Hepatocyte (in vitro differentiated cells): ENCODE measurements at regions not wholly inside any gene's neighbourhood (a gene's known extent, or its start where the extent isn't known, plus 50 kb on each side); places are given as distances from the start of the nearest gene placed in this dataset.

Source experiments
- CTCF ChIP-seq: fragments of 200-600 bp; sonication (generic); IDR thresholded peaks from 2 replicates; pipeline ENCODE4 v1.5.1; 2016; ENCODE audit warnings: antibody characterized with exemption, mild to moderate bottlenecking; ENCODE audit not compliant: poor library complexity
- EZH2 ChIP-seq: fragments of 200-600 bp; sonication (generic); IDR thresholded peaks from 2 replicates; pipeline ENCODE4 v1.6.1; 2016; ENCODE audit warnings: antibody characterized with exemption, mild to moderate bottlenecking, borderline replicate concordance
- EZH2phosphoT487 ChIP-seq: fragments of 200-600 bp; sonication (generic); IDR thresholded peaks from one replicate; pipeline ENCODE4 v1.6.1; 2018; ENCODE audit warnings: antibody characterized with exemption, mild to moderate bottlenecking, low read depth, moderate library complexity; ENCODE audit not compliant: unreplicated experiment, severe bottlenecking

- no peak for TF ChIP-seq CTCF
- TF ChIP-seq EZH2, result no peak
- TF ChIP-seq EZH2phosphoT487, result no peak
Measured at GRCh38 chr6:144710207-144710606, 425.1 kb downstream of the UTRN start.
